ENCODE measurements at regions not wholly inside any gene's neighbourhood (a gene's known extent, or its start where the extent isn't known, plus 50 kb on each side); places are given as distances from the start of the nearest gene placed in this dataset.

DNA sequence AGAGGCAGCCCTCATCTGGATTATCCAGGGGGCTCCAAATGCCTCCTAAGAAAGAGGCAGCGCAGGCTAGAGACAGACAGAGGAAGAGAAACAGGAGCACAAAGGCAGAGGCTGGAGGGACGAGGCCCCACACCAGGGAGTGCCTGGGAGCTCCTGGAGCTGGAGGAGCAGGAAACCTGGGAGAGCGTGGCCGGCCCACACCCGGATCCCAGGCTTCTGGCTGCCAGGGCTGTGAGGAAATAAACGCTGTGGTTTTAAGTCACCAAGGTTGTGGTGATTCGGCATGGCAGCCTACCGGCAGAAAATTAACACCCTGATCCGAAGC lies 165.5 kb downstream of the OLFM1 start:
- ATAC-seq (no peak), DNase-seq (no peak)
- H3K36me3 Mint-ChIP-seq: no peaks in the 10 kb centered on the region
- no peaks in the 10 kb centered on the region for H3K9me3 Mint-ChIP-seq (ENCODE audit: low read depth)
- no peaks in the 10 kb centered on the region for H3K4me1 Mint-ChIP-seq
- H3K4me3 Mint-ChIP-seq: no peak overlapping the region
- CTCF ChIA-PET: no interaction called here
- peaks cover 2% of the 10 kb centered on the region for H3K27me3 Mint-ChIP-seq
- H3K27ac Mint-ChIP-seq: no peak overlapping the region

DNA sequence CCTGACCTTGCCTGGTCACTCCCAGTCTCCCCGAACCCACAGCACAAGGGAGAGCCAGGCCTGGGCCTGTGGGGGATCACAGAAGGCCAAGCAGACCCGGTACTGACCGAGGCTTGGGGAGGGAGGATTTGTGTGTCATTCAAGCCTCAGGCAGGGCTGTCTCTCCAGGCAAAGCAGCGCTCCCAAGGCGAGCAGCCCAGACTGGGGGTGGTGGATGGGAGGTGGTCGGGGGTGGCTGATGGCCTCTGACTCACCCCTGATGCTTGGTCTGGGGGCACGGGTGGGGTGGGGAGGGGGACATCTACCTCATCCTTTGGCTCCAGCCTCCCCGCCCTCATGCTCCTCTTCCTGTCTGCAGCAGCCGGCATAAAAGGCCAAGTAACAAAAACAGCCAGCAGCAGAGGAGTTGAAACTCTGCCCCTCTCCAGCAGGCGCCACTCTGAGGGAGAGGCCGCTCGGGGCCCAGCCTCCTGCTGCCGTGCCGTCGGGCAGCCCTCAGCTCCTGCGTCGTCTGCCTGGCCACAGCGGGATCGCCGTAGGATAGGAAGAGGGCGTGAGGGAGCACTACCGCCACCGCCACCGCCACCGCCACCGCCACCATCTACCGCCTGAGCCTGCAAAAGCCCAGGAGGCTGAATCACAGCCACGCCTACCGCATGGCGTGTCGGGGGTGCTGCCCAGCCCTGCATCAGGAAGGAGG lies 166.0 kb downstream of the OLFM1 start:
- ATAC-seq (no peak), DNase-seq (no peak)
- H3K27ac Mint-ChIP-seq: no peak overlapping the region
- H3K27me3 Mint-ChIP-seq: peaks cover 2% of the 10 kb centered on the region
- H3K36me3 Mint-ChIP-seq: no peaks in the 10 kb centered on the region
- H3K4me1 Mint-ChIP-seq: no peaks in the 10 kb centered on the region
- no peaks in the 10 kb centered on the region for H3K9me3 Mint-ChIP-seq (ENCODE audit: low read depth)
- CTCF ChIA-PET: no interaction called here
- H3K4me3 Mint-ChIP-seq: no peak overlapping the region

DNA sequence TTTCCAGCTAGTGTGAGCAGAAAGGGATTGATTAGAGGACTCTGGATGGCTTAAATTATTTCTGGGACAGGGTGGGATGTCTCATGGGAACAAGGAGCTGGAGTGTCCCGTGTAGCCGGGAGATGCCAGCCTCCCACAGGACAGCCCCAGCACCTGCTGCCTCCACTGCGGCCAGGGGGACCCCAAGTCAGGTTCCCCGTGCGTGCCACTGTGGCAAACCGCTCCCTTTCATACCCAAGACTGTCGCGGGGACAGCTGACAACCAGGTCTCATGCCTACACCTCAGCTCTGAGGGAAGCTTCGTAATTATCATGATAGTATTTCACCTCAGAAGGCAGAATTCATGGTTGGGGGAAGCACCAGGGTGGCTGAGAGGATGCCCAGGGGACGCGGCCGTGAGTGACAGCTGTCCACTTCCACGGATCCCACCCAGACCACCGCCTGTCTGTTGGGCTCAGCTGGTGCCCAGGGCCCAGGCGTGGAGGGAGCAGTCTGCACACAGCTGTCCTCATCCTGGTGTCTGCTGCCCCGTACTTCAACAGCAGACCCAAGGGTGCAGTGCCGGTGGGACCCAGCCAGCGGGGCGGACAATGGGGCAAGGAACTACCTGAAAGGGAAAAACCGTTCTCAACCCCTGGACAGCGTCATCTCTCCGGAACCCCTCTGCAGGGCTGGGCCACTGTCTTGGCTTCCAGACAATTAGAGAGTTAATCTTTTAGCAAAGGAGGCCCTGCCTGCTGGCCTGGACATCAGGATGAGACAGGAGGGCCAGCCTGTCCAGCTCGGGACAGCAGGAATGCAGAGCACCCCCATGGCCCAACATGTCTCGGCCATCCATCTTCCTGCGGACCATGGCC lies 166.9 kb downstream of the OLFM1 start:
- Mint-ChIP-seq H3K27me3 (peaks cover 2% of the 10 kb centered on the region), H3K9me3 (ENCODE audit: low read depth) (no peaks in the 10 kb centered on the region), H3K36me3 (no peaks in the 10 kb centered on the region), H3K27ac (no peak overlapping the region), H3K4me1 (no peaks in the 10 kb centered on the region), H3K4me3 (no peak overlapping the region)
- no peak for ATAC-seq
- DNase-seq: no peak
- CTCF ChIA-PET: no interaction called here

DNA sequence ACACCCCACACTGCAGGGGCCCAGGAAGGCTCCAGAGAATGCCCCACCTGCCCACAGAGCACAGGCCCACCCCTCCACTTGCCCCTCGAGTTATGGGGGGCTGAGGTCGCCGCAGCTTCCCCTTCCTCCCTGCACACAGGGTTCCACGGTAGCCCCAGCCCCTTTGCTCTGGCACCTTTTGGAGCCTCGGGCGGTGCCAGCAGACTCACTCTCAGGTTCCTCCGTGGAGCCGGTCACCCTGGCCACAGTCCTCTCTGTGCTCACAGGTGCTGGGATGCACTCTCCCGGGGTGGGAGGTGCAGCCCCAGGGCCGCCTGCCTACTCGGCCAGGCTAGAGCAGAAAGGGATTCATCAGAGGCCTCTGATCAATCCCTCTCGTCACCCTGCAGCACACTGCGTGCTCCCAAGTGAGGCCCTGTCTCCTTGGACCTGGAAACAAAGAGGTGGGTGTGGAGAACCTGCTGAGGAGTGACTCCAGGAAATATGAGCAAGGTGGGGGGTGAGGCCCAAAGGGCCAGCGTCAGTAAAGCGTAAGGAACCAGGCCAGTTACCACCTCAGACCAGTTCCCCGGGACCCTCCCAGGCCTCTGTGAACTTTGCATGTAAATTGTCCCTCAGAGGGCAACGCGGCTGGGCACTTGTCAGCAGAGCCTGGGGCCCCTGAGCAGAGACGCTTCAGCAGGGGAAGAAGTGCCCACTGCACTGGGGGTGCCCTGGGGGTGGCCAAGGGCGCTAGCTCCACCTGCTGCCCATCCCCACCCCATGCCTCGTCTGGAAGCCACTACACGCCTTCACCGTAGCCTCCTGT lies 167.8 kb downstream of the OLFM1 start:
- no peaks in the 10 kb centered on the region for H3K4me1 Mint-ChIP-seq
- peaks cover 2% of the 10 kb centered on the region for H3K27me3 Mint-ChIP-seq
- no peak for ATAC-seq
- CTCF ChIA-PET: no interaction called here
- no peak for DNase-seq
- no peak overlapping the region for H3K4me3 Mint-ChIP-seq
- H3K27ac Mint-ChIP-seq: no peak overlapping the region
- H3K9me3 Mint-ChIP-seq (ENCODE audit: low read depth): no peaks in the 10 kb centered on the region
- H3K36me3 Mint-ChIP-seq: no peaks in the 10 kb centered on the region

DNA sequence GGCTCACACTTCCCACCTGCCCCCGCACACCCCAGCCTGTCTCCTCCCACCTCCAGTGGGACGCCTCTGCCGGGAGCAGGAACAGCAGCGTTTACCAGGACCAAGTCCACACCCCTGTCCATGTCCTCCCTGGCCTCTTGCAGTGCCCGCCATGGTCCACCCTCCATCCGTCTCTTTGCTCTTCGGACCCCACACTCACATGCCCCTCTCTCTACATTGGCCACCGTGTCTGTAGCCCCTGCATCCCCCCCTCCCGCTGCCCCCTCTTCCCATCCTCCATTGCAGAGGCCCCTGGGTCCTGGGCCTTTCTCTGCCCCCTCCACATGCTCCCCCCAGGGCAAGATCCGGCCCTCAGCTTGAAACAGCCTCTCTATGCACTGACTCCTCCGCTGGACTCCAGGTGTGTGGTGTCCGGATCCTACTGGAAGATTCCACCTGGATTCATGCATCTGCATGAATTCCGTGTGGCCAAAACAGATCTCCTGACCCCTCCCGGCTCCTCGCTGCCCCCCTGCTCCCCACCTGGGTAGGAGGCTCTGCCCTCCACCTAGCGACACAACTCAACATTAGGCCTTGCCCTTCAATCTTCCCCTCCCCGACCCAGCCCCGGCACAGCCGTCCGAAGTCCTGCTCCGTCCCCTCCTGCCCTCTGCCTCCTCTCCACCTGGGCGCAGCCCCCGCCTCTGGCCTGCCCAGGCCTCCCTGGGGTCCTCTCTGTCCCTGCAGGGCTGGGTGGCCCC lies 168.5 kb downstream of the OLFM1 start:
- Mint-ChIP-seq H3K9me3 (ENCODE audit: low read depth) (no peaks in the 10 kb centered on the region), H3K36me3 (no peaks in the 10 kb centered on the region), H3K4me1 (no peaks in the 10 kb centered on the region), H3K27me3 (peaks cover 2% of the 10 kb centered on the region), H3K4me3 (no peak overlapping the region), H3K27ac (no peak overlapping the region)
- CTCF ChIA-PET: no interaction called here
- ATAC-seq: no peak
- no peak for DNase-seq

DNA sequence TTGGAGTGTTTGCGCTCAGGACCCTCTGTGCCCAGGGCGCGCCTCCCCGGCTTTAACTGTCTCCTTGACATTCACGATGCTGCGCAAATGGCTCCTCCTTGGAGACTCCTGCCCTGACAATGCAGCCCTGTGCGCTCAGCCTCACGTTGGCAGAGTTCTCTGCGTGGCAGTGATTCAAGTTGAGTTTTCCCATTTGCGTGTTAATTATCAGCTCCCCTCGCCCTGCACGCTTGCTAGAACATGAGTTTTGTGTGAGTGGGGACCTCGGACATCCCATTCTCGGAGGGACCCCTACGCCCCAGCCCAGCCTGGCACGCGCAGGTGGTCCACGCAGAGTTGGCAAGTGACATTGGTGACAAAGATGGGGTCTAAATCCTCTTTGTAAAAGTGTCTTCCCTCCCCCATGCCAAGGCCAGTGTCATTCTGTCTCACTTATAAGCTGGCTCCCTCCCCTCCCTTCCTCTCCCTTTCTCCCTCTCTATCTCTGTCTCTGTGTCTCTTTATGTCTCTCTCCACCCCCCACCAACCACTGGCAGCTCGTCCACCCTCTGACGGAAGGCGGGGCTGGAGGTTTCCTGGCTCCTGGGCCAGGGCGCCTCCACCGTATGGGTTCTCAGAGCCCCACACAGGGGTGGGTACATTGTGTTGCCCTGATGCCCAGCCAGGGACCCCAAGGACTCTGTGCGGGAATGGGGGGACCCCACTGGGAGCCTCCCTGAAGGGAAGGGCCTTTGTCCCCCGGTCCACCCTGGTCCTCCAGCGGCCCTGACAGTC lies 169.3 kb downstream of the OLFM1 start:
- CTCF ChIA-PET: no interaction called here
- Mint-ChIP-seq H3K27me3 (peaks cover 2% of the 10 kb centered on the region), H3K9me3 (ENCODE audit: low read depth) (no peaks in the 10 kb centered on the region), H3K4me1 (no peaks in the 10 kb centered on the region), H3K4me3 (no peak overlapping the region), H3K36me3 (no peaks in the 10 kb centered on the region), H3K27ac (no peak overlapping the region)
- DNase-seq (no peak), ATAC-seq (no peak)

DNA sequence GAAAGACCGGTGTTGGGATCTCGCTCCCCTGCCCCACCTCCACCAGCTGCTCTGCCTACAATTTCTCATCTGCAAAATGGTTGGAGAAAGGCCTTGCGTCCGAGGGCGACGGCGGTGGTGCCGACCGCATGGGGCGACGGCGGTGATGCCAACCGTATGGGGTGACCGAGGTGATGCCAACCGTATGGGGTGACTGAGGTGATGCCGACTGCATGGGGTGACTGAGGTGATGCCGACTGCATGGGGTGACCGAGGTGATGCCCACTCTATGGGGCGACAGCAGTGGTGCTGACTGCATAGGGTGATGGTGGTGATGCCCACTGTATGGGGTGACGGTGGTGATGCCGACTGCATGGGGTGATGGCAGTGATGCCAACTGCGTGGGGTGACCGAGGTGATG lies 171.0 kb downstream of the OLFM1 start:
- Mint-ChIP-seq H3K27ac (no peak overlapping the region), H3K4me3 (no peak overlapping the region), H3K9me3 (ENCODE audit: low read depth) (no peaks in the 10 kb centered on the region), H3K4me1 (no peaks in the 10 kb centered on the region), H3K27me3 (no peaks in the 10 kb centered on the region), H3K36me3 (no peaks in the 10 kb centered on the region)
- CTCF ChIA-PET: no interaction called here
- ATAC-seq (no peak), DNase-seq (no peak)

DNA sequence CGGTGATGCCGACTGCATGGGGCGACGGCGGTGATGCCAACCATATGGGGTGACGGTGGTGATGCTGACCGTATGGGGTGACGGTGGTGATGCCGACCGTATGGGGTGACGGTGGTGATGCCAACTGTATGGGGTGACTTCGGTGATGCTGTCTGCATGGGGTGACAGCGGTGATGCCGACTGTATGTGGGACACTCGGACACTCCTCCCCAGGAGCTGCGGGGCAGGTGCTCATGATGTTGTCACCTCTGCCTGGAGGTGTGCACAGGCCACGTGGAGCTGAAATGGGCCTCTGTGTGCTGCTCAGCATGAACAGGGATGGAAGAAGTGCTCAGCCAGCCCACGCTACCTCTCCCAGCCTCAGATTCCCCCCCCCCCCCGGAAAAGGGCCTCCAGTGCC lies 171.8 kb downstream of the OLFM1 start:
- ATAC-seq: no peak
- Mint-ChIP-seq H3K27me3 (no peaks in the 10 kb centered on the region), H3K27ac (no peak overlapping the region), H3K36me3 (no peaks in the 10 kb centered on the region), H3K9me3 (ENCODE audit: low read depth) (no peaks in the 10 kb centered on the region), H3K4me3 (no peak overlapping the region), H3K4me1 (no peaks in the 10 kb centered on the region)
- CTCF ChIA-PET: no interaction called here
- DNase-seq: no peak

DNA sequence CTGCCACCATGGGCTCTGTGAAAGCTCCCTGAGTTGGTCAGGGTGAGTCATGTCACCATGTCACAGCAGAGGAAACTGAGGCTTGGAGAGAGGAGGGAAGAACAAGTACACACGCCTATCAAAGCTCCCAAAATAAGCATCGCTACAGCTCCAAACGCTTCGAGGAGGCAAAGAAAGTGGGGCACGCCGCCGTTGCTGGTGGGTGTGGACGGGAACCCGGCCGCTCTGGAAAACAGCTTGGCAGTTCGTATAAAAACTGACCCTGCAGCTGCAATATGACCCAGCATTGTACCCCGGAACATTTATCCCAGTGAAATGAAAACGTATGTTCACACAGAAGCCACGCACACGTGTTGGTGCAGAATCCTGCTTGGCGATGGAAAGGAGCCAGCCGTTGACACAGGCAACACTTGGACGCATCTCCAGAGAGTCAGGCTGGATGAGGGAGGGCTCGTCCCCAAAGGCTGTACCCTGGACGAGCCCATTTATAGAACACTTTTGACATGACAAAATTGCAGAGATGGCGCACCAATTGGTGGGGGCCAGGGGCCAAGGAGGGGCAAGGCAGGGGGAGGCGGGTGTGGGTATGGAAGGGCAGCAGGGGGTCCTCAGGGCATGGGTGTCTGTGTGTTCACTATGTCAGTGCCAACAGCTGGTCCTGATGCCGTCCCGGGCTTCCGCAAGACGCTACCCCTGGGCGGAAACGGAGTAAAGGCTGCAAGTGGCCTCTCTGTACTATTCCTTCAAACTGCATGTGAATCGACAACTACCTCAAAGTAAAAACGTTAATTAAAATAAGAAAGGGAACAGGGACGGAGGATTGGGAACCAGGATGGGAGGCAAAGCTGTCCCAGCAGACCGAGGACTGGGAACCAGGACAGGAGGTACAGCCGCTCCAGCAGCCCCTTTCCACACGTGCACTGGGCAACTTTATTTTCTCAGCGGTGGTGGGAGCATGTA lies 173.0 kb downstream of the OLFM1 start:
- no peak overlapping the region for H3K4me3 Mint-ChIP-seq
- no peaks in the 10 kb centered on the region for H3K36me3 Mint-ChIP-seq
- CTCF ChIA-PET: no interaction called here
- no peak overlapping the region for H3K27ac Mint-ChIP-seq
- no peaks in the 10 kb centered on the region for H3K9me3 Mint-ChIP-seq (ENCODE audit: low read depth)
- H3K27me3 Mint-ChIP-seq: no peaks in the 10 kb centered on the region
- no peaks in the 10 kb centered on the region for H3K4me1 Mint-ChIP-seq
- ATAC-seq: no peak
- DNase-seq: no peak

DNA sequence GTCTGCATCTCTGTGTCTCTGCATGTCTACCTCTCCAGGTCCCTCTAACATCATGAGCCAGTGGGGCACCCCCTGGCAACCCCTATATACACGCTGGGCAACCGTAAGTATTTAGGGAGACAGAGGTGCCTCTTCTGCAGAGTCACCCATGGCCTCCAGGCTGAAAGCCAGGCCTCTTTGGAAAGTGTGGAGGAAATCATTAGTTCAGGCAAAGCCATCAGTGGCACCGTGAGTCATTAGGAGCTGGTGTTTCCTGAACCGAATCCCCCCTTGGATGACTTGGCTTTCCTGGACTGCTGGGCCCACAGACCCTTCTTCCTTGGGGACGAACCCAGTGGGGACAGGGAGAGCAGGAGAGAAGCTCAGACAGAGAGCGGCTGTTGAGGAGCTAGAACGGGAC lies 174.8 kb downstream of the OLFM1 start:
- H3K9me3 Mint-ChIP-seq (ENCODE audit: low read depth): no peaks in the 10 kb centered on the region

DNA sequence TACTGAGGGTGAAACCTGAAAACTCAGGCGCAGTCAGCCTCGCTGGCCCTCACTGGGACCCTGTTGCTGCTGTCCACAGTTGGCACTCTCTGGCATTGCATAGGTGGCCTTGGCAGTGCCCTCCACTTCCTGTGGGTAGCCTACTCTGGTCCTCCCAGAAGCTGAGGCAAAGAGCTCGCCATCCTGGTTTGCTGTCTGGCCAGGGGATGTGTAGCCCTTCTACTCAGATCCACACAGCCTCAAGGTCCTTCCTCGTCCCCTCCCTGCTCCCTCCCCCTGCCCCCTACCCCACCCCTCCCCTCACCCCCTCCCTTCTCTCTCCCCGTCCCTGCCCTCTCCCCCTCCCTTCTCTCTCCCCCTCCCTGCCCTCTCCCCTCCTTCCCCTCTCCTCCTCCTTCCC lies 176.0 kb downstream of the OLFM1 start:
- H3K4me3 Mint-ChIP-seq: no peak overlapping the region
- H3K9me3 Mint-ChIP-seq (ENCODE audit: low read depth): no peaks in the 10 kb centered on the region
- H3K27ac Mint-ChIP-seq: no peak overlapping the region
- DNase-seq (no peak), ATAC-seq (no peak)
- CTCF ChIA-PET: no interaction called here
- H3K36me3 Mint-ChIP-seq: no peaks in the 10 kb centered on the region
- no peaks in the 10 kb centered on the region for H3K4me1 Mint-ChIP-seq
- H3K27me3 Mint-ChIP-seq: no peaks in the 10 kb centered on the region

More for the DNA sequence above, 174.8 kb downstream of the OLFM1 start:
- ATAC-seq (no peak), DNase-seq (no peak)
- CTCF ChIA-PET: no interaction called here
- Mint-ChIP-seq H3K36me3 (no peaks in the 10 kb centered on the region), H3K27me3 (no peaks in the 10 kb centered on the region), H3K27ac (no peak overlapping the region), H3K4me3 (no peak overlapping the region), H3K4me1 (no peaks in the 10 kb centered on the region)

DNA sequence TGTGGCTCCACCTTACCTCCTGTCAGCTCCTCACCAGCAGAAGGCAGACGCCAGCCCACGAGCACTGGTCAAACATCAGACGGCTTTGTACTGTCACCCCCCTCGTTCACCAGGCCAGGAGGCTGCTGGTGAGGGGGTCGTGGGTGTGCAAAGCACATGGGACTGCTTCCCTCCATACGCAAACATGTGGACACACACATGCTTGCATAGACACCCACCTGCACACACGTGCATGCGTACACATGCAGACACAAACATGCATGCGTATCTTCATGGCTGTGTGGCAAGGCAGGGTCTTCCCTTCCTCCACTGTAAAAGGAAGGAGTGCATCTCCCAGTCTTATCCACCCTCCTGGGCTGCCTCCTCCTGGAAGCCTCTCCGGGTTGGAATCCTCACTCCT lies 178.5 kb downstream of the OLFM1 start:
- H3K4me1 Mint-ChIP-seq: no peaks in the 10 kb centered on the region
- no peak for ATAC-seq
- no peak for DNase-seq
- H3K36me3 Mint-ChIP-seq: no peaks in the 10 kb centered on the region
- H3K9me3 Mint-ChIP-seq (ENCODE audit: low read depth): peaks cover 5% of the 10 kb centered on the region
- CTCF ChIA-PET: no interaction called here
- H3K27me3 Mint-ChIP-seq: no peaks in the 10 kb centered on the region
- H3K27ac Mint-ChIP-seq: no peak overlapping the region
- H3K4me3 Mint-ChIP-seq: no peak overlapping the region
